ENCODE measurements at regions not wholly inside any gene's neighbourhood (a gene's known extent, or its start where the extent isn't known, plus 50 kb on each side); places are given as distances from the start of the nearest gene placed in this dataset.

- TF ChIP-seq EZH2 (IDR thresholded peaks at IDR 0.05; ENCODE audit: insufficient read depth, poor library complexity, severe bottlenecking) = no peak
- no peak for TF ChIP-seq EZH2phosphoT487 (IDR thresholded peaks at IDR 0.05; ENCODE audit: insufficient read depth, low read depth)
Observed at GRCh38 chr15:95346721-95347475, 983.6 kb upstream of the NR2F2 start.

Measured in GM23248 (cell line).